ENCODE measurements at regions not wholly inside any gene's neighbourhood (a gene's known extent, or its start where the extent isn't known, plus 50 kb on each side); places are given as distances from the start of the nearest gene placed in this dataset.
"Not testable (repeated sequence)": the region's sequence is repeated elsewhere in the genome, so short reads cannot be mapped to it uniquely, and the experiment has no call there.

DNA sequence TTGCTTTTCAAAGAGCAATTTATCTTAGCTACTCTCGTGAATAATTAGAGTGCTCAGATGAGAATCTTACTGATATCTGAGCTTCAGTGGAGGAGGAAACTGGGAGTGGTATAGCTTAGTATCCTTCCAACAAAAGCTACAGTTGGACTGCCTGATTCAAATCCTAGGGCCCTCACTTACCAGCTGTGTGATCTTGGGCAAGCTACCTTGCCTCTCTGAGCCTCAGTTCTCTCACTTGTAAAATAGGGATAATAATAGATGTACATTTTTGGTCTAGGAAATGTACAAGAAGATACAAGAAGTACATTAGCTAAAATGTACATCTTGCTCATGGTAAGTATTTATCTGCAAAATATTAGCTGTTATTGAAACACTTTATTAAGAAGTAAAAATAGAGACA, 502.0 kb downstream of the HAPSTR1 start:
- DNase-seq (ENCODE audit: low read depth): no peak

DNA sequence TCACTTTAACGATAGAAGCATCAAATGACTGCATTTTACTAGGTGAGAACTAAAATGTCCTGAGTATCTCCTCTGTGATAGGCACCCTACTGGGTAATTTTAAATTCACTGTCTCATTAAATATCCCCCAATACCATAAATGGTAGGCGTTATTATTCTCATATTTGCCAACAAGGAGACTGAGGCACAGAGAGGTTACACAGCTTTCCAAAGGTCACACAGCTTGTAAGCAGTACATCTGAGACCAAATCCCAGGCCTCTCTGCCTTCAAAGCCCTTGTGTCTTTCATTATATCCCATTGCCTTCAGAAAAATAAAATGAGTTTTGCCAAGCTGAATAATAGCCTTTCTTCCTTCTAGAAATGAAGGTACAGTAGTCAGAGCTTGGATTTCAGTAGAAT, 502.6 kb downstream of the HAPSTR1 start:
- DNase-seq (ENCODE audit: low read depth): no peak

DNA sequence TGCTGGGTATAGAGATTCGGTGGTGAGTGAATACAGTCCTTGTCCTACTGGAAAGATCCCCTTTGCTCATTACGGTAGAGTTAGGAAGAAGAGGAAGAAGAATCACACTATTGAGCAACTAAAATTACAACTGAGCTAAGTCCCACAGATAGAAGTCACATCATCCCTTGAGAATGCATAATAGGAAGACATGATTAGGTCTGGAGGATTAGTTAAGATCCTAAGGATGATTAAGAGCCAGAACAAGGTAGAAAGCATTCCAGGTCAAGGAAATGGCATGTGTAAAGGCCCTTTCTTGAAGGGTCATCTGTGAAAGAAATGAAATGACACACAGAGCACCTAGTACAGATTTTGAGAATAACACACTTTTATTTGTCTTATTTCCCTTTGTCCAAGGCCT, 503.5 kb downstream of the HAPSTR1 start:
- DNase-seq (ENCODE audit: low read depth): no peak

DNA sequence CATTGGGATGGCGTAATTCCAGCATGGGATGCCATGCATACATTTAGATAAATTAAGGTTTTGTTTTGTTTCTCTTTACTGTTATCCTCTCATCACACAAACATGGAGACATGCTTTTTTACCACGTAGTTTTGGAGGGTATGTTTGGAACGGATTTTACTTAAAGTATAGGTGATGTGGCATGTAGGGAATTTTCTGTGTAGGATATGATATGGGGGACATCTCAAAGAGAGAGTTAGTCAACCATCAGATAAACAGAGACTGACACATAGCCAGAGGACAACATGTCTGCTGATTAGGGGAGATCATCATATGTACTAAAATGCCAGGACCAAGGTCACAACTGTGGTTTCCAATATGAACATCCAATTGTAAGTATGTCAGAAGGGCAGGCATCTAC, 503.9 kb downstream of the HAPSTR1 start:
- DNase-seq (ENCODE audit: low read depth): no peak

DNA sequence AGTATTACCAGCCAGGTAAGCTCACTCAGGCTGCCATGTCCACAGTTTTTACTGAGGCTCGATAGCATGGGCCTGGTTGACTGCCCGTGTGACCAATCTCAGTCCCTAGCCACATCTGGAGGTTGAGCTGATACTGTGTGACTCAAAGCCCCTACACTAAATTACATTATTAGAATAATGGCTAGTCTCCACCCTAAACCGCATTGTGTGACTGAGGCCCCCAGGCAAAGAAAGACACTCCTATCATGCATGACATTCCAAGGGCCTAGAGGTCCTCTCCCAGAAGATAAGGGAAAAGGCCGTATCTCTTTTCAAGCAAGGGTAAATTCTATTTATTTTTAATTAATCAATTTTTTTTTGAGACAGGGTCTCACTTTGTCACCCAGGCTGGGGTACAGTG, 505.3 kb downstream of the HAPSTR1 start:
- no peak for DNase-seq (ENCODE audit: low read depth)

DNA sequence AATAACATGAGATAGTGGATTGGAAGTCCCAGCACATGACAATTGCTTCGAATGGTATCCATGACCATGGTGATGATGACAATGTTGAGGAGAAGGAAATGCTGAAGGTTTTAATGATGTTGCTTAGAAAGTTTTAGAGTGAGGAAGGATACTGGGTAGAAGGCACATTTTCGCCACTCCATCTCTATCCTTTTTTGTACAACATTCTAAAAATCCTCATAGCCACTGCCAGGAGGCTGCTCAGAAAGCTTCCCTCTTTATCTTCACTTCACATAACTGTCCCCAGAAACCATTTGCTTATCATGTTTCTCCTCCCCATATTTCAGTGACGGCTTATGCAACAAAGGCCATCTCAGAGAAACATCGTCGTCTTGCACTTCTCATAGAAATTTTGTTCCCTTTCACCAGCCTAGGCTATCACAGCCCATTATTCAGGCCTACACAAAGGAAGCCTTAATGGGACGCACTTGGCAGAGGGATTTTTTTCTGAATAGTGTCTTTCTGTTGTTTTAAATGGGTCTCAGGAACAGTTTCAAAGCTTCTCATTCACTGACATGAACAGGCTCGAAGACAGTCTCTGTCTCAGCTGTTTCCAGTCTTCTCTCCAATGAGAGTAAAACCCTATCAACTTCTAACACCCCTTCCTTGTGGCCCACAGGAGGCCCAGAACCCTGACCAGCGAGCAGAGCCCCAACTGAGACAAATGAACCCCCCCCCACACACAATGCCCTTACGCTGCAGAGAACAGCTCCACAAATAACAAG, 506.7 kb downstream of the HAPSTR1 start:
- no peak for DNase-seq (ENCODE audit: low read depth)

DNA sequence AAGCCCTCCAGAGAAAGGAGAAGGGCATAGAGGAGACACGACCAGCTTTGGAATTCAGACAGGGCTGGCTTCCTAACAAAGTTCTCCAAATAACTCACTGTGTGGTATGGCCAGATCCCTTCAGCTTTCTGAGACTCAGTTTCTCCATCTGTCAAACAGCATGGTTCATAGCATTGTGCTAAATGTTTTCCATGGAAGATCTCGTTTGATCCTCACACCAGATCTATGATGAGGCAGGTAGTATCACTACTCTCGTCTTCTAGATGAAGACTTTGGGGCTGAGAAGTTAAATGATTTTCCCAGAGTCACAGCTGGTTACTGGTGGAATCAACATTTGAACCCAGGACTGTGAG, 507.3 kb downstream of the HAPSTR1 start:
- no peak for DNase-seq (ENCODE audit: low read depth)

DNA sequence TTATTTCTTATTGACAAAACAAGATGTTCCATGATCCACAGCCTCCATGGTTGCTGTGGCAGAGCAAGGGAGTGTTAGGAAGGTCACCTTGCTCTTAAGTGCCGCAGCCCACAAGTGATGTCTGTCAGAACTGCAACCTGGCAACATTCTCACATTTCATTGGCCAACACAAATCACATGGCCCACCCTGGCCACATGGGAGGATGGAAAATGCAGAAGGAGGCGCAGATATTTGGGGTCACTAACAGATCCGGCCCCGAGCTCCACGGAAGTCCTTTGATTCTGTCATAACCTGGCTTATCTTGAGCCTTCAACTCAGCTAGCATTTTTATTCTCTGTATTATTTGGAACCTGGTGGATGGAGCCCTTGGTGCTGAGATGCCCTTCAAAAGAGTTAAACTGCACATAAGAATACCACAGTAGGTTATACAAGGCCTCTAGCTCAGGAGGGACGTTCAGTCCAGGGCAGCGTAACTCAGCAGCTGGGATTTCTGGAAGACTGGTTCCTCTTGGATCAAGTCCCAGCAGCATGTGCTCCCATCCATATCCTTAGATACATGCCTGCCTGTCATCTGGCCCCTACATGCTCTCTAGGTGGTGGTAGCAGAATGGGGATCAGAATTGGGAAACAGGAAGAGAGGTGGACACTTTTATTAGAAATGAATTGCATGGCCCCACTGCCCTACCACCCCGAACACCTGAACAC, 508.1 kb downstream of the HAPSTR1 start:
- DNase-seq (ENCODE audit: low read depth): no peak

DNA sequence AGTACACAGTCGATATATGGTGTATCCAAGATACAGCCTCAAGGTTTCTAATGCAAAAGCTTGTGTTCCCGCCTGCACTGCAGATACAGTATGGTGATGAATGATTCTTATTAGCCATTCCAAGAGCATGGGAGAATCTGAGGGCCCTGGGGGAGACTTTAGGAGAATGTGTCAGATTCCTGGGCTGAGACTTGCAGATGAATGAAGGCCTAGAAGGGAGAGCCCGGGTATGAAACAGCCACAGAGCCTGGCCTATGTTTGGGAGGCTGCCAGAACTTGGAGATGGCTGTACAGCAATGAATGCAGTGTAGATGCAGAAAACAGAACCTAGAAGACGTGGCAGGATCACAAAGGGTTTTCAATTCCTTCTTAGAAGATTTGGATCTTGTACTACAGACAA, 510.7 kb downstream of the HAPSTR1 start:
- no peak for DNase-seq (ENCODE audit: low read depth)

DNA sequence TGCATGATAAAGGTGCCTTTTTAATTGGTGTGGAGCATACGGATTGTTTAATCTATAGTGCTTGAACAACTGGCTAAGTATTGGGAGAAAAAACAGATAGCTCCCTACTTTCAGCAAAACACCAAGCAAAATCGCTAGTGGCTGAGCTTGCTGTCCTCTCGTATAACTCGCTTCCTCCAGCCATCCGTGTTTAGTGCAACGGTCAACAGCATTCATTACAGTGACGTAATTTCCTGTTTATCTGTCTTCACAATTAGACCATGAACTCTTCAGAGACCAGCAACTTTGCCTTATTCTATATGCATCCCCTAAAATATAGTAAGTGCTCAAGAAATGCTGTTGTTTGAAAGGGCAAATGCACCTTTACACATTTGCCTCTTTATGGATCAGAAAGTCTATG, 511.9 kb downstream of the HAPSTR1 start:
- DNase-seq (ENCODE audit: low read depth): no peak

DNA sequence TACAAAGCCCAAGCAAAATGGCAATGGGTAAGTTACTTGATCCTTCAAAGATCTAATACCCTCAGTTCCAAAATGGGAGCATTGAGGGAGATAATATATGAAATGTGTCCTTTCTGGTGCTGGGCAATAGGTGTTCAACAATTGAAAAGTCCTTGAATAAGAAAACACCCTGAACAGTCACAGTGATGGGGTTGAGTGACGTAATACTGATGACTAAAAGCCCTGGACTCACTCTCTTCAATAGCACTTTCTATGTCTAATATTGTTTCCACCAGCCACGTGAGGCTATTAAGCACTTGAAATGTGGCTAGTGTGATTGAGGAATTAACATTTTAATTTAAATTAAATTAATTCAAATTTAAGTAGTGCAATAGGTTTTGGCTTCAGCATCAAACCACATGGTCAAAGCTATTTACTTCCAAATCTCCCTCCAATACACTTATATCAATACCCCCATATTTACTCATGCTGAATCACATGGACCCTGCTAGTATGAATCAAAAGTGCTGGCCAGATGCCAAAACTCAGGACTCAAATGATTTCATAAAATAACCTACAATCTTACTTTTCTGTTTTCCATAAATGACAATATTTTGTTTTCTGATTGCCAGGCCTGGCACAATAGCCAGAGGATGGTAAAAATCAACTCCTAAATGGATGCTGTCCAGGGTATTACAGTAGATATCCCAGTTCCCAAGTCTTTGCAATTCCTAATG, 516.2 kb downstream of the HAPSTR1 start:
- DNase-seq (ENCODE audit: low read depth): no peak

DNA sequence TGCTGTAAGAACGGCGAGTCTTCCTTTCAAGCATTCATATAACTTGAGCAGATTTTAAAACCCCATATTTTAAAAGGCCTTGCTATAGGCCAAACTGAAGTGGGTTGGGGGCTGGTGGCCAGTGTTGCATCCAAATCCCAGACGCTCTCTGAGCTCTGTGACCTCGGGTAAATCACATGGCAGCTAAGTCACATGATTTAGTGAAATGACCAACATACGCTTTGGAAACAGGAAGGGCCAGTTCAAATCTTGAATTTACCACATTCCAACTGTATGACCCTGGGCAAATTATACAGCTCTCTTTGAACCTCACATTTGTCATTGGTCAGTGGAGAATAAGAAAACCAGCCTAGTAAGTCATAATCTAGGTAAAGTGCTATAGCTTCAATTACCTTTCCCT, 519.3 kb downstream of the HAPSTR1 start:
- DNase-seq (ENCODE audit: low read depth): no peak

DNA sequence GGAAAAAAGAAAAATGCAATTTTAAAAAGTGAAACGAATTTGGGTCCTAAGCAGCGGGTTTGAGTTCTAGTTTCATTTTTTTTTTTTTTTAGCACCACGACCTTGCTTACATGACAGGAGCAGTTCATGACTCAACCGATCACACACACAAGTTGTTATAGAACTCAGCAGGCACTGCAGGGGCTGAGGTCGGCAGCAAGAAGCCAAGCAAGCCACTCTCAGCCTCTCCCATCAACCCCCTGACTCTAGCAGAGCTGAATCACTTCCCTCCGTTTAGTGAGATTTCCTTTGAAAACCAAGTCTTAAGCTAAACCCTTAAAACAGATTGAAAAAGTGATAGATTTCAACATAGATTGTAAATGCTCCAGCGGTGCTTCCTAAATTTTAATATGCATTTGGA, 520.8 kb downstream of the HAPSTR1 start:
- DNase-seq (ENCODE audit: low read depth): no peak

DNA sequence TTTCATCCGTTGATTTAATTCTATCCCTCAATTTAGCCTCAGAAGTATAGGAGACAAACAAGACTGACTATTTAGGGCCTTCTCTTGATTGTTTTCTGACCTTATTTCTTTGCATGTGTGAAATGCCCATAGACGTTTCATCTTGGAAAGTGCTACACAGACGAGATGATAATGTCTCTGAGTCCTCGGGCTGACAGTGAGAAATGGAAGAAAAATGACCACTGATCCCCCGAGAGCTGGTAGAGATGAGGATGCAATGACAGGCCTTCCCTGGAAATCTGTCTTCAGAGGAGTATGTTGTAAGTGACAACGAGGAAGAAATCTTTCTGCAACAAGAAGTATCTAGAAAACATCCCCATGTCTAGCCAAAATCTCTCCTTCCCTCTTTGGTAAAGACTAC, 522.9 kb downstream of the HAPSTR1 start:
- DNase-seq (ENCODE audit: low read depth): no peak

DNA sequence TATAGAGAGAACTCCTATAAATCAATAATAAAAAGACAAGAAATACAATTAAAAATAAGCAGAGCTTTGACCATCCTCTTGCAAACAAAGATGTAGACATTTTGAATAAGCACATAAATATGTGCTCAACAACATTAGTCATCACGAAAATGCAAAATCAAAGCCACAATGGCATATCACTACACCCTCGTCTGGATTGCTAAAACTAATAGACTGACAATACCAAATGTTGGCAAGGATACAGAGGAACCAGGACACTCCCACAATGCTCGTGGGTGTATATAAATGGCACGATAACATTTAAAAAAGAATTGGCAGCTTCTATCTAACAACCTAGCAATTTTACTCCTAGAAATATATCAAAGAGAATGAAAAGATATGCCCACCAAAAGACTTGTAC, 530.8 kb downstream of the HAPSTR1 start:
- no peak for DNase-seq (ENCODE audit: low read depth)

DNA sequence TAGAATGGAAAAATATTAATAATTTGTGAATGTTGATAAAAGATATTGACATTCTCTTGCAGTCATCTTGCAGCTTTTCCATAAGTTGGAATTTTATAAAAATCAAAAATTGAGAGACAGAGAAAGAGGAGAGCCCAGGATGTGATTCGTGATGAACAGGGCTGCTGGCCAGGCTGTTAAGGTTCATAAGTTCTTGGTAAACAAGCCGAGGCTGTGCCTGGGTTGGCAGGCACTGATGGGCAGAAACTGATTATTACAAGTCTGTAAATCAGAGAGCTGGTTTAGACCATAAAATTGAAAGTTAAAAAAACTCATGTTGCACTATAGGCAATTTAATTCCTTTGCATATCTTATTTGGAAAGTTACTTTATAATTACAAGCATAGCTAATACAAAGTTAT, 533.7 kb downstream of the HAPSTR1 start:
- no peak for DNase-seq (ENCODE audit: low read depth)

DNA sequence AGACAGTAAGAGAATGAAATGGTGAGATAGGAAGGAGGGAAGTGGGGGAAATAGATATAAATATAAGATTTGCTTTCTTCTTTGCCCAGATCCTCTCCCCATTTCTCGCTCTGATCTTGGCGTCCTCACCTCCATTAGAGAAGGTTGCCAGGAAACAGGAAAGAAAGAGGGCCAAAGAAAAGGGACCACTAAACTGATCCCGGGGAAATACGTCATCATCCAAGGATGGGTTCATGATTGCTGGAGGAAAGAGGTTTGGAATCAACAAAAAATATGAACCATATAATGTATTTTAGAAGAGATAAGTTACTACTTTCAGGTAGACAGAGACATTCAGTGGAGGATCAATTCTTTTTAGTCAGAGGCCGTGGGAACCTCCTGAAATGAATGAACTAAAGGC, 536.0 kb downstream of the HAPSTR1 start:
- DNase-seq (ENCODE audit: low read depth): no peak

DNA sequence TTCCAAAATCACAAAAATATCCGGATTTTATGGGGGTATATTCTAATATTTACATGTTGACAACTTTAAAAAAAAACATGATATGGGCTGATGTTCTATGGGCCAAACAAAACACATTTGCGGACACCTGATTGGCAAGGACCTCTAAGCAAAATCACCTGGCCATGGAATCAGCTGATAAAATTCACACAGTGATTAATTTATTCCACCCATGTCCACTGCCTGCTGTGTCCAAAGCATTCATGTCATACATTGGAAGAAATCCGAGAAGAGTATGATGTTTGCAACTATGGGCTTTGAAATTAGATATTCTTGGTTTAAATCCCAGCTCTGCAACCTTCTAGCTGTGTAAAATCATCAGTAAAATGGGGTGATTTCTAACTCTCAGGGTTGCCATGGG, 538.7 kb downstream of the HAPSTR1 start:
- no peak for DNase-seq (ENCODE audit: low read depth)

DNA sequence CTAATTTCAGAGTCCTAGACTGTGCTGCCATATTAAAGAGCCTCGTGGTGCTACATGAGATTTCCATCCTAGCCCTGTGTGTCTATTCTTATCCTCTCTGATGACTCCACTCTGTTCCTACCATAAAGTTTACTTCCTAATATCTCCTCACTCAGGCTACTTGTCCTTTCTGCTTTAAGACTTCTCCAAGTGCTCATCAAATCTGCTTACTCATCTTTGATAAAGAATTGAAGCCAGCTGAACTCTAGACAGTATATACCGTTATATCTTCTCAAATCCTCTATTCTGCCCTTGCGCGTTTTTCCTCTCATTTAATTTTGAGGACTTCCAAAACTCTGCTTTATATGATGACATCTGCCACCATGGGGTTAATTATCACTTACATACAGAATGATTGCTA, 539.5 kb downstream of the HAPSTR1 start:
- no peak for DNase-seq (ENCODE audit: low read depth)

DNA sequence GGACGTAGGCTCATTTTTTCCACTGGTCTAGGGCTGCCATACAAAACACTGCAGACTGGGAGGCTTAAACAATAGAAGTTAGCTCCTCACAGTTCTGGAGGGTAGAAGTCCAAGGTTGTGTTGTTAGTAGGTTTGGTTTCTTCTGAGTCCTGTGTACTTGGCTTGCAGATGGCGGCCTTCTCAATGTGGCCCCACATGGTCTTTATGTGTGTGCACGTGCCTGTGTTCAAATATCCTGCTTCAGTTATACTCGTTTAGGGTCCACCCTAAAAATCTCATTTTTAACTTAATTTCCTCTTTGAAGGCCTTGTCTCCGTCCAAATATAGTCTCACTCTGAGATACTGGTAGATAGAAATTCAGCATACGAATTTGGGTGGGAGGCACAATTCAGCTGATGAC, 542.4 kb downstream of the HAPSTR1 start:
- DNase-seq (ENCODE audit: low read depth): no peak

DNA sequence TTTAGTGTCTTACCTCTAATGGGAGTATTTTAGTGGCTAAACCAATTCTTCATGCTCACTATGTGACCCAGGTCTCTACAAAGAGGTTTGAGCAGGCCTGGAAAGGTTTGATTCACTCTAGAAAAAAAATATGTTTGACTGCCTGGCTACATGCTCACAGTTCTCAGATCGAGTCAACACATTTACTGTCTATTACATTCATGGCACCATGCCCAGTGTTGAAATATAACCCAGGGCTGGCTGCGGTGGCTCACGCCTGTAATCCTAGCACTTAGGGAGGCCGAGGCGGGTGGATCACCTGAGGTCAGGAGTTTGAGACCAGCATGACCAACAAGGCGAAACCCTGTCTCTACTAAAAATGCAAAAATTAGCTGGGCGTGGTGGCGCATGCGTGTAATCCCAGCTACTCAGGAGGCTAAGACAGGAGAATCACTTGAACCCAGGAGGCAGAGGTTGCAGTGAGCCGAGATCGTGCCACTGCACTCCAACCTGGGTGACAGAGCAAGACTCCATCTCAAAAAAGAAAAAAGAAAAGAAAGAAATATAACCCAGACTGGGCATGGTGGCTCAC, 543.8 kb downstream of the HAPSTR1 start:
- DNase-seq (ENCODE audit: low read depth): not testable (repeated sequence)

DNA sequence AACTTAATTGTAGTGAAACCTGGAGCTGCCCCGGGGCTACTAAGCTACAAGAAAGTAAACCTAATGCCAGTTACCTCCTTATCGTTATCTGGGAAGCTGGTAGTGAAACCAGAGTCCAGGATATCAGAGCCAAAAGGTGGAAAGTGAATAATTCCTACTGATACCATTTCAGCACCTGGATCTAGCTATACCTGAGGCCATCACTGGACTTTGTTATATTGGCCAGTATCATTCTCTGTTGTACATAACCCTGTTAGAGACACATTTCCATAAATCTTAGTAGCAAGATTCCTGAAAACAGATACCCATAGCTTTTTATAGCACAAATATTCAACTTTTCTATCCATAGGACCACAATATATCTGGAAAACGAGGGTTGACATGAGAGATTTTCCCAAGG, 538.0 kb downstream of the GRIN2A start:
- no peak for DNase-seq (ENCODE audit: low read depth)

DNA sequence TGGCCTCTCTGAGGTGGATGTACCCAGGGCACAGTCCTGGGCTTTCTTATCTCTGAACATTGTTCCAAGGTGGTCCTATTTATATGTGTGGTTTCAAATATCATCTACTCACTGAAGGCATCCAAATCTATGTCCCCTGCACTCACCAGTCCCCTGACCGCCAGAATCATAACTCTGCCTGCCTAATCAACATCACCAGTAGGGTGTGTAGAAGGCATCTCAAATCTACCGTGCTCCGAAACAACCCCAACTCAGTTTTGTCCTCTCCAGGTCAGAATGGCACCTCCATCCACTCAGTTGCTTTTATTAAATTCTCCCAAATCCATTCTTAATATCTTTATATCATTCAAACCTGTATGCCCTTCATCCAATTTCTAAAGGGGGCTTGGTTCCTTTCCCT, 536.3 kb downstream of the GRIN2A start:
- no peak for DNase-seq (ENCODE audit: low read depth)
